Activated CD4-positive, alpha-beta T cell treated with anti-CD3 and anti-CD28 coated beads, Interleukin-2, amount 50 U/mL, for 48 hours (primary cell): ENCODE measurements at regions not wholly inside any gene's neighbourhood (a gene's known extent, or its start where the extent isn't known, plus 50 kb on each side); places are given as distances from the start of the nearest gene placed in this dataset.
"Not testable (repeated sequence)": the region's sequence is repeated elsewhere in the genome, so short reads cannot be mapped to it uniquely, and the experiment has no call there.

Source experiments
- DNase-seq, 2 experiments: peaks; one replicate each; pipeline ENCODE4 v3.0.0-alpha.2; 2020

DNA sequence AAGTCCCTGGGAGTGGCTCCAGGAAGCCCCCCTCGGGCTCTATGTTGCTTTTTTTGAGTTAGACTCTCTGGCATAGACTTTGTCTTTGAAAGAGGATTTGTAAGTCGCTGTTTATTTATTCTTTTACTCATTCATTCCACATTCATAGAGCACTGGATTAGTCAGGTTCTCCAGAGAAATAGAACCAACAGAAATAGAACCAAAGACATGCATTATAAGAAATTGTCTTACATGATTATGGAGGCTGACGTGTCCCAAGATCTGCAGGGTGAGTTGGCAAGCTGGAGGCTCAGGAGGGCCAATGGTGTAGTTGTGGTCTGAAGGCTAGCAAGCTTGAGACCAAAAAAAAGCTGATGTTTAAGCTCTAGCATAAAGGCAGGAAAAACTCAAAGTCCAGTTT is 98.3 kb upstream of the CHD6 start:
- DNase-seq: no peak

DNA sequence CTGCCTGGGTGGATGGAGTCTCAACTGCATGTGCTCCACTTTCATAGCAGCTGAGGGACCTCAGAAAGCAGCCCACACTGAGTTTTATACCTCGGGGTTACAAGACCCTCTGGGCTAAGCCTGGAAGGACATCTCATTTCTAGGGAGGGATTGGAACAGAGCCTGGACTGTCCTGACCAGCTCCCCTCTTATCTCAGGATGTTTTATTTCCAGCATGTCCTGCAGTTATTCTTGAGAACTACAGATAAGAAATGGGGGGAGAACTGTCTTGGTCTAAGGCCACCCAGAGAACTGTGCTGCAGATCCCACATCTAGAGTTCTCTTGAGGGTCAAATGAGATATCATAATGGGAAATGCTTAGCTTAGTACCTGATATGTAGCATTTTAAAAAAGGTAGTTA is 97.3 kb upstream of the CHD6 start:
- no peak for DNase-seq

DNA sequence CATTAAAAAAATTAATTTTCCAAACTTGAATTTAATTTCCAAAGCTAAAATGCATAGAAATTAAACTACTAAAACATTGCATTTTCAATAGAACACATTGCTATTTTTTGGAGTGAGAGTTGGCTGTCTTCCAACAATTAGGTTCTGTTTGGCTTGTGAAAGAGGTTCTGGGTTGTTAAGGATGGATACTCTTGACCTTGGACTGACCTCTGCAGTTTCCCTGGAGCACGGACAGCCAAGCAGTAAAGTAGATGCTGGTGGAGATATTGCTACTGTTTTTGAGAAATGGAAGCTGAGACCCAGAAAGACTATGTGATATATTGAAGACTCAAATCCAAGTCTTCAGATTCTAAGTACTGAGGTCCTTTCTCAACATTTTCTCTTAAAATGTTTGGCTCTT is 95.9 kb upstream of the CHD6 start:
- no peak for DNase-seq

DNA sequence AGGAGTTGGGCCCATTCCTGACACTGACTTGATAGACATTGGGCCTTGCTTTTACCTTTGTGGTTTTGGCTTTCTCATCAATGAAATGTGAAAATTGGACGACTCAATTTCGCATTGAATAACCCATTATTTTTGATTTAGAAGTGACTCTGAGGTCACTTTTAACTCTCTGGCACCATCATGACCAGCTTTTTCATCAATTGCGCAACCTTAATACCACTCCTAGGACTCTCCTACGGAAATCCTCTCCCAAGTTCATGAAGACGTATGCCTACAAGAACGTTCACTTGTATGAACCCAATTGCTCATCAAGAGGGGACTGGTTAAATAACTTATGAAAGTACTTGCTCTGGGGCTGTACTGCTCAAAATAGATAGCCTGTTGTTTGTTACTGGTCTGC is 86.7 kb upstream of the CHD6 start:
- DNase-seq: no peak

DNA sequence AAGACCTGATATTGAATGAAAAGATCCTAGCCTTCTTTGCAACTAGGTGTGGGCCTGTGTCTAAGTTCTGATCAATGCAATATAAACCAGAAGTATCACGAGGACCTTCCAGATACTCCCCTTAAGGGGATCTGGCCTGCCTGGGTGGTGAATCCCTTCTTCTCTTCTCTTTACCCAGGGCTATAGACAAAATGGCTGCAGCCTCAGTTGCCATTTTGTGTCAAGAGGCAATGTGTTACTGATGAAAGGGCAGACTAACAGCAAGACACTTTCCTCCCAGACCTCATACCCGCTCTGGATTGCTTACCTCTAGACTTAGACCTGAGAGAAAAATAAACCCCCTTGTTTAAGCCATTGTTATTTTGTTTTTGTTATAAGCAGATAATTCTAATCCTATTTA is 84.5 kb upstream of the CHD6 start:
- DNase-seq: no peak

DNA sequence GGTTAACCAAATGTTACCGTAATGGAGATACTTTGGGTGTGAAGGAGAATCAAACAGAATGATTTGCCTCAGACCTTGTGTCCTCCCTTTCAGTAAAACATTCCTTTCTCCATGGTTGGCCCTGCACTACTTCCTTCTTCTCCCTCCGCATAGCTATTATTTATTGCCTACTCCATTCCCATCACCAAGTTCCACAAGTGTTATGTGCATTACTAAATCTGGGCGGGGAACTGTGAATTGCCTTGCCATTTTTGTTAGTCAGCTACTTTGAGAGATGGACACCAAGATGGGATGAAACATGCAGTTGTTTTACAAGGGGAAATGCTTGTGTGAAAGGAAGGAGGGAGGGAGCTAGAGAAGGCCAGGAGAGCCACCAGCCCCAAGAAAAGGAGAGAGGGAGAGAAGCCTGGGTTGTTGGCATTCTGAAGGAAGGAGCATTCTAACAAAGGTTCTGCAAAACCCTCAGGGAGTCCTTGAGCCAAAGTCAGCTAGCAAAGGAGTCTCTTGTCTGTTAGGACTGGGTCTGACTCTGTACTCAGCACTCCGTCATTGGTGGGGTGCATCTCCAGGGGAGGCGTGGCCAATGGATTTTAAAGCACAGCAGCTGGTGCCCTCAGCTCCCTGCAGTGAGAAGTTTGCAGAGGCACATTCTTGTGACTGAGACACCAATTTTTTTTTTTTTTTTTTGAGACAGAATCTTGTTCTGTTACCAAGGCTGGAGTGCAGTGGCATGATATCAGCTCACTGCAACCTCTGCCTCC is 83.6 kb upstream of the CHD6 start:
- no peak for DNase-seq

DNA sequence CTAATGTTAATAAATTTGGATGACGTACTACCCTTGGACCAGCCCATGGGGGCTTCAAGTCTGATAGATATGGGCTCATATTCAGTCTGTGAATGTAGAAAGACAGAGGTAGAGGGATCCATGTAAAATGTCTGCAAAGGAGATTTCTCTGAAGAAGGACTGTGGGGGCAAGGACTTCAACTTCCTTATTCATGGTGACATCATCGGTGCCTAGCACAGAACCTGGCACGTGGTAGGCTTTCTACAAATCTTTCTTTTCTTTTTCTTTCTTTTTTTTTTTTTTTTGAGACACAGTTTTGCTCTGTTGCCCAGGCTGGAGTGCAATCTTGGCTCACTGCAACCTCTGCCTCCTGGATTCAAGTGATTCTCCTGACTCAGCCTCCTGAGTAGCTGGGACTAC is 81.5 kb upstream of the CHD6 start:
- DNase-seq: not testable (repeated sequence)

DNA sequence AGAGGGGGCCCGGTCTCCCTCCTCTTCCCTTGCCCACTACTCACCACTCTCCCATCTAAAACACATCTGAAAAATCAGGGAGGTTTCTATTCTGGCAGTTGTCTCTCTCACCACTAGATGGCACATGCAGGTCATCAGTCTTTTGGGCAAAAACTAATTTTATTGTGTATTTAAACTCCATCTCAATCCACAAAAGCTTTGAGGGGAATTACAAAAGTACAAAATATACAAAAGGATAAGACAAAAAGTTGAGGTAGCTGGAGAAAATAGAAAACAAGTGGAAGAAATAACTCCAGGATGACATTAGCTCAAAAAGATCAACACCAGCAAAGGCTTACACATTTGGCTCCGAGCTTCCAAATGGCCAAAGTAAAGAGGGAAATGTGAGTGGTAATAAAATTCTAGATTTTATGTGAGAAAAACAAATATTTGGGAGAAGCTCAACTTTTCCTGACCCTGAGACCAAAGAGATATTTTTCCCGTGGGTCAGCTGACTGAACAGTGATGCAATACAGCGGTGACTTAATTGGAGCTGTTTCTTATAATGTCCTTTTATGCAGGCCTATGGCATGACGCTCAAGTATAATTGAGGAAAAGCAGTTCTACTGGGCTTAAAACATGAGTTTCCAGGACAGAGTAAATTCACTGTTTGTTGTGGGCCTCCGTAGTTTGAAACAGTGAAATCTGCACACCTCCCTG is 79.8 kb upstream of the CHD6 start:
- DNase-seq: peak in 1 of 2 experiments; percentile 6

DNA sequence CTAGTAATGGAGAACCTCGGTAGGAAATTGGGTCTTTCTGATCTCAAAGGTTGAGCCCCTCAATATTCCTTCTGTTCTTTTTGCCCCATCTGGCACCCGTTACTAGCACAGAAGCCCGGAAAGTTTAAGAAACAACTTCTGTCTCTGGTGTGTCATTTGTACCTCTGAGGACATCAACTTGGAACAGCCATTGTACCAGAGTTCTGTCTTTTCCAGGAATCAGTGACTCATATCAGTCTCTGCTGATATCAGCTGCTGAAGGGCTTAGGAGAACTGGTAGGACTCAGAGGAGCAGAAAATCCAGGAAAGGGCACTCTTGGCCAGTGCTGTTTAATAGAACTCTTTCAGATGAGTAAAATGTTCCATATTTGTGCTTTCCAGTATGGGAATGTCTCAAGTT is 78.3 kb upstream of the CHD6 start:
- no peak for DNase-seq

DNA sequence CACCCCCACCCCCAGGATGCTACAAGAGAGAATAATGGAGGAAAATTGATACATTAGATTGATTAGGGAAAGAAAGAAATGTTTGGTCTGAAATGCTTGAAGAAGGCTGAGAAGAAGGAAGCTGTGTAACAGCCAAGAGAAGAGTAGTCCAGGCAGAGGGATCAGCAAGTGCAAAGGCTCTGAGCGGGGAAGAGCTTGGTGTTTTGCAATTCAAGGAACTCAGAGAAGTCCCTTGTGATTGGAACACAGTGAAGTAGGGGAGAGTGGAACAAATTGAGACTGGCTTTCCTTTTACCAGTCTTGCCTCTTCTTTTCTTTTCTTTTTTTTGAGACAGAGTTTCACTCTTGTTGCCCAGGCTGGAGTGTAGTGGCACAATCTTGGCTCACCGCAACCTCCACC is 76.6 kb upstream of the CHD6 start:
- DNase-seq: no peak

DNA sequence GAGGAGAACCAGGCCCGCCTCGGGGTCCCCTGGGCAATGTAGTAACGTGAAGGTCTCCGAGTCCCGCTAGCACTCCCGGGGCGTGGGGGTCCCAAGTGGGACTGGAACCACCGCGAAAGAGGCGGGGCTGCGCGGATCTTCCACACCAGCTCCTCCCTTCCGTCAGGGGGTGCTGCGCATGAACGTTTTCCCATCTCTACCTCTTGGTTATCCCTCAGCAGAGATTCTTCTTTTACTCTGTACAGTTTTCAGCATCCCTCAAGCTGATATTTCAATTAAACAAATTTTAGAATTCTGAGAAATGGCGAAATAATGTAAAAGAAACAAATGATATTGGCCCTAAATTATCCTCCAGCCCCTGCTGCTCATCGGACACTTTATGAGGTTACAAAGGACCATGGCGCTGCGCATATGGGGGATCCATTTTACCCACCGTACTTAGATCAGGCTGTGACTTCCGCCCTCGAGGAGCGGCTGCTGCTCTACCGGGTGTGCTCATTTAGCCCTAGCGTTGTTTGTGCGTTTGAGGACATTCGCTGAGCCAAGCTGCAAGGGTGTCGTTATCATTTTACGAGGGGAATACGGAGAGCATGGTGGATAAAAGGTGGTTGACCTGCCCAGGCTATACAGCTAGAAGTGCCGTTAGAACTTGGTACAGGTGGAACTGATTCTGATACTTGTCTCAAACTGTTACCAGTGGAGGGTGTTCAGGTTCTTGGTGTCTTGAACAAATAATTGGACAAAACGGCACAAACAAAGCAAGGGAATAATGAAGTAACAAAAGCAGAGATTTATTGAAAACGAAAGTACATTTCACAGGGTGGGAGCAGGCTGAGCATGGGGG is 75.2 kb upstream of the CHD6 start:
- DNase-seq: peak; percentile 69 to 77

DNA sequence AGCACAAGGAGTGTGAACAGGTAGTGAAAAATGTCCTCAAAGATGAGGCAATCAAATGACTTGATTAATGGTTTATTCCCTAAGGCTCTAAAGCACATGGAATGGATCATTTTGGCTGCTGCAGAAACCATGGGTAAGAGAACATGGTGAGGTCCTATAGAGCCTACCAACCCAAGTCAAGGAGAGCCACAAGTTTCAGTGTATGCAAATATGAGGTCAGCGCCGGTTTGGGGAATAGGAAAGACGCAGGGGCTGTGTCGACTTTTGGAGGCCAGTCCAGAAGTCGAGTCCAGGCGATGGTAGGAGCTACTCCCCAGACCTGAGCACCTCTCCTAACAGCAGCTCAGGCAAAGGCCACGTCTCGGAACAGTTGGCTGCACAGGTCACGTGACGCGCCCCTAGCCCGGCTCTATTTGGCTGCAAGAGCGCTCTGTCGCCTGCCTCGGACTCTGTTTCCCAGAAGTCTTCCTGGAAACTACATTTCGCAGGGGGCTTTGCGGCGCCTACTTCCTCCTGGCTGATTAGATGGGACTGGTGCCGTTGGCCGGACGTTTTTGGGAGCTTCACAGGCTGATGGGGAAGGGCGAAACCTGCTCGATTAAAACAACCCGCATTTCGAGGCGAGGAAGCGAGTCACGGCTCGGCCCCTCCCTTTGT is 74.4 kb upstream of the CHD6 start:
- DNase-seq: peak; percentile 75 to 78

DNA sequence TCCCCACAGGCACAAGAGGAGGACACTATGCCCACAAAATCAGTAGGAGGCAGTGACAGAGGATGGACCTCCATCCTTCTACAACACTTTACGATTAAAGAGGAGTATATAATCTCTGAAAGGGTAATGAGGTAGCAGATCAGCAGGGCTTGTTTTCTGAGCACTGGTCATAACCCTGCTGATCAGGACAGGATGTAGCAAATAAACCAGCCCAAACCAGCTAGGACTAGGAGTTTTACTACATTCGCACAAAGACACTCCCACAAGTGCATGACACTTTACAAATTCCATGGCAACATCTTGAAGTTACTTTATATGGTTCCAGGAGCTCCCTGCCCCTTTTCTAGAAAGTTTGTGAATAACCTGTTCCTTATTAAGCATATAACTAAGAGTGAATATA is 73.3 kb upstream of the CHD6 start:
- DNase-seq: no peak

DNA sequence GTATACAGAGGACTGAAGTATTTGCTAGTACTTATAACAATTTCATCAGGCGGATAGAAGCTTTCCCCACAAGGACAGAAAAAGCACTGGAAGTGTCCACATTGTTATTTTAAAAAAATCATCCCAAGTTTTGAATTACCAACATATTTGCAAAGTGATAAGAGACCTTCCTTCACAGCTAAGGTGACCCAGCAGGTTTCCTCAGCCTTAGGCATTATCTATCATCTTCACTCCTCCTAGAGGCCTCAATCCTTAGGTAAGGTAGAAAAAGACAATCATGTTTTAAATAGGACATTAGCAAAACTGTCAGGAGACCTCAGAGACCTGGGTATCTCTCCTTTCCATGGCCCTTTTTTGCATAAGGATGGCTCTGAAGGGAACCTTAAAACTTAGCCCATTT is 72.5 kb upstream of the CHD6 start:
- no peak for DNase-seq

DNA sequence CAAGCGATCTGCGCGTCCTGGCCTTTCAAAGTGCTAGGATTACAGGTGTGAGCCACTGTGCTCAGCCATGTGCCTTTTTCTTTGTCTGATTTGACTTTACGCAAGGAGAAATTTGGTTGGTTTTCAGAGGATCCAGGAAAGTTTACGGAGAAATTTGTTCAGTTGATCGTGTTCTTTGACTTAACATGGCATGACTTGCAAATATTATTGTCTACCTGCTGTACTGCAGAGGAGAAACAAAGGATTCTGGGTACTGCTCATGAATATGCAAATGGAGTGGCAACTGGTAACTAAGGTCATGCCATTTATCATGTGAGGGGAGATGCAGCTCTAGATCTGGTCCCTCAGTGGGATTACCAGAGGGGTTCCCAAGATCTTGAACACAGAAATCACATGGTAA is 68.8 kb upstream of the CHD6 start:
- DNase-seq: no peak

DNA sequence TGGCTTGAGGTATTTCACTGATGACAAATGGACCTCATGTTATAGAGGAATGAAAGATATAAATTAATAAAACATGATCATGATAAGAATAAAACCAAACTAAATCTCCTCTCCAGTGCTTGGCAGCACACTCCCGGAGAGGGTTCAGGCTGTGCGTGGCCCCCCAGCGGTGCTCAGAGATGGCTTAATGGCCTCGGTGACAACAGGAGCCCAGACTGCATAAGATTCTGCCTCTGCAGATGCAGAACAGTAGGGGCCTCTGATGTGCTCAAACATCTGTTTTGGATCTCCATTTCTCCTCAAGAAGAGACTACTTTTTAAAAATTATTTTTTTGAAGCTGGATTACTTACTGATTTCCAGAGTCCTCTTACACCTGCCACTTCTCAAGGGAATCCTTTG is 67.0 kb upstream of the CHD6 start:
- not testable (repeated sequence) for DNase-seq

DNA sequence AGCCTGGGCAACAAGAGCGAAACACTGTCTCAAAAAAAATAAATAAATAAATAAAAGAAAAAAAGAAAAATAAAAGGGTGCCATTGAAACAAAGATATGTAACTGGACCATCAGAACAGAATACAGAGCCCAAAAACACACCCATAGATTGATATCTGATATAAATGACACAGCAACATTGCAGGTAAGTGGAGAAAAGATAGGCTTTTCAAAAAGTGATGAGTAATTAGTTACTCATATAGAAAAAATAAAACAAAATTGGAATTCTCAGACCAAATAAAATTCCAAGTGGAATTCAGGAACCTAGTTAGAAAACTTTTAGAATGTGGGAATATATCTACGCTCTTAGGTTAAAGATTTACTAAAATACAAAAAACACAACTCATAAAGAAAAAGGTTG is 60.6 kb upstream of the CHD6 start:
- DNase-seq: no peak

DNA sequence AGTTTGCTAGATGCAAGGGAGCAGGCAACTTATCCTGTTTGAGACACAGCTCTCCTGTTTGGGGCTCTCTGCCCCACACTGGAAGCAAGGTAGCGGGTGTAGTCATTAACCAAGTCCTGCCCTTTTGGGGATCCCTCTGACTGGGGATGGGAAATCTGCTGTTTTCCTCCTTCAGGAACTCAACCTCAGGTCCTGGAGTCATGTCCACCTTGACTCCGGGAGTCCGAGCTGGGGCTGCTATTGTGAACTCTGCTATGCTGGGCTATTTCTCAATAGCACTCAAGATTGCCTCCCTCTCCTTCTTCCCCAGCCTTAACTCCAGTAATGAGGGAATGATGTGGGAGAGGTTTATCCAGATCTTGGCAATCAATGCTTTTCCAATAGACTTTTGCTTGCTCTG is 54.1 kb upstream of the CHD6 start:
- DNase-seq: no peak

DNA sequence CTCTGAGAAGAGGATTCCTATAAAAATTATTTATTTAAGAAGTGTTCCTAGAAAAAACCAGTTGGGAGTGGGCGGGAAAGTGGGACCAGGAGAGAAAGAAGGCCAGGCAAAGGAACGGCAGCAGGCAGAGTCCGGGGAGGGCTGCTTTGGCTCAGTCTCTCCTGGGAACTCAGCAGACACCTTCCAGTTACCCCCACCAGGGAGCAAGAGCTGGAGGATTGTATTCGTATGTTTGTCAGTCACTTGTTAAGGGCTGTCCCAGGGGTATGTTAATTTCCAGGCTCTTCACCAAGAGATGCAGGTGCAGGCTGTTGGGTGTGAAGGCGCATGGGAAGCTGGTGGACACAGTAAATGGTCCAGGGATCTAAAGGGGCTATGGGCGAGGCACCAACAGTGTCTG is 53.0 kb upstream of the CHD6 start:
- DNase-seq: no peak

DNA sequence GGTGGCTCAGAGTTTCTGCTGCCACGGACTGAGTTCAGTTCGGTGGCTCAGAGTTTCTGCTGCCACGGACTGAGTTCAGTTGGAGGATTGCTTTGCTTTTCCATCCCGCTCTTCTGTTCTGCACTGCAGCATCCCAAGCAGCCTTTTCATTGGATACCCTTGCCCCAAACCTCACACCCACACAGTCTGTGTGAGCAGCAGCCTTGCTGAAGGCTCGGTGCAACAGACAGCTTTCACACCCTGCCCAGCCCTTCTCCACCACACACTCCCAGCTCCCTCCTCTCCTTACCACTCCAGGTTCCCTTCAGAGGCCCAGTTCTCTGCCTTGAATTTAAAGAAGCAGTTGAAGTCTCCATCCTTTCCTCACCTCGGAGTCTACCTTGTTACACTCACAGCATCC is 52.5 kb upstream of the CHD6 start:
- no peak for DNase-seq

DNA sequence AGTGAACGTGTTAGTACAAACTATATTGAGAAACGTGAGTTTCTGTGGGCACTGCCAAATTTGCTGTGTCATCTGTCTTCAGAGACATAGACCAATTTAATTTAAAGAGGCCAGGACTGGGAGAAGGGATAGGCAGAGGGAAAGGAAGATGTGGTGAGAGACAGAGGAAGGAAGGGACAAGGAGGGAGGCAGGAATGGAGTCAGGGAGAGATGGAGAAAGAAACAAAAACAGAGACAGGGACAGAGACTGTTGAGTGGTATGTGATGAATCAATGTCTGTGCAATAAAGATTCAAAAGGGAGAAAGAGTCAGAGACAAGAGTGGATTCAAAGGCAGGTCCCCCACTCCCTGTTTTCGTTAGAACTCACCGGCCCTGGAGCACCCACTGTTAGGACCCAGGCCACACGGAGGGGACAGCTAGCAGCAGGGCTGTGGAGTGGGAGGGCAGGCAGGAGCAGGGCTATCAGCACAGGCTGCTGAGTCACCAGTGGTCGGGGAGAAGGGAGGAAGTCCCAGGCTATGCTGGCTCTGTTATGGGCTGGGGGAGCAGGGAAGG is 51.6 kb upstream of the CHD6 start:
- DNase-seq: no peak

DNA sequence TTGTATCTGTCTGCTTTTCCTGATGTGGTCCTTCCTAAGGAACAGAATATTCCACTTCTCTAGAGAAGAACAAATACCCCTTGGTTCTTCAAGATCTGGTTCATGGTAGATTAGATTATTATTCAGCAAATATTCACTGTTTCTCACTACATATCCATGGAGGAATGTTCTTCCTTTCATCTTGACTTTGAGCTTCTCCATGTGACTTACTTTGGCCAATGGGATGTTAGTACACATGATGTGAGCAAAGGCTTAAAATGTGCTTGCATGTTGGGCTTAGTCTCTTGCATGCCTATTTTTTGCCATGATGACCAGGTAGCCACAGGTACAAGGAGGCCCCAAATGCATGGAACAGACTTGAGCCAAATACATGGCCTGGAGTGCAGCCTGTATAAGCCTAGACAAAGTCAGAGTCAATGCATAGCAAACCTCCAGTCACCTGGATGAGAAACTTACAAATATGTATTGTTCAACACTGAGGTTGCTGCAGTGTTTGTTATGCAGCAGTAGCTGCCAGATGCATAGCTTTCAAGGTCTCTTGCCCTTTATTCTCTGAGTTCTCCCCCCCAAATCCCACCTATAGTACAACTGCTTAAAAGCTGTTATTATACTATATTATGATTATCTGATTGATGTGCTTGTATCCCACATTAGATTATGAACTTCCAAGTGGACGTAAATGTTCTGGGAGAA is 50.0 kb upstream of the CHD6 start:
- DNase-seq: no peak
